Mammary epithelial cell (primary cell): ENCODE measurements at regions not wholly inside any gene's neighbourhood (a gene's known extent, or its start where the extent isn't known, plus 50 kb on each side); places are given as distances from the start of the nearest gene placed in this dataset.

Experiments used
- EZH2 ChIP-seq: IDR thresholded peaks from 2 replicates; pipeline ENCODE4 v1.6.1; 2012; ENCODE audit warnings: low read length, inconsistent platforms, borderline replicate concordance
- TF ChIP-seq, protein P1 (sequence below), 2 donors: IDR thresholded peaks in 1 of 2; conservative IDR thresholded peaks in 1 of 2; 2 replicates each; pipeline ENCODE4 v1.5.1; 2011 to 2012; ENCODE audit warnings: inconsistent platforms in 2 of 2, low read length in 2 of 2, mild to moderate bottlenecking in 2 of 2, control low read depth in 1 of 2, low read depth in 1 of 2; ENCODE audit not compliant: insufficient read depth in 1 of 2; ENCODE audit errors: extremely low read depth in 1 of 2

GRCh38 chr12:17076028-17076744 is 470.2 kb upstream of the LMO3 start:
- TF ChIP-seq, protein P1, sequence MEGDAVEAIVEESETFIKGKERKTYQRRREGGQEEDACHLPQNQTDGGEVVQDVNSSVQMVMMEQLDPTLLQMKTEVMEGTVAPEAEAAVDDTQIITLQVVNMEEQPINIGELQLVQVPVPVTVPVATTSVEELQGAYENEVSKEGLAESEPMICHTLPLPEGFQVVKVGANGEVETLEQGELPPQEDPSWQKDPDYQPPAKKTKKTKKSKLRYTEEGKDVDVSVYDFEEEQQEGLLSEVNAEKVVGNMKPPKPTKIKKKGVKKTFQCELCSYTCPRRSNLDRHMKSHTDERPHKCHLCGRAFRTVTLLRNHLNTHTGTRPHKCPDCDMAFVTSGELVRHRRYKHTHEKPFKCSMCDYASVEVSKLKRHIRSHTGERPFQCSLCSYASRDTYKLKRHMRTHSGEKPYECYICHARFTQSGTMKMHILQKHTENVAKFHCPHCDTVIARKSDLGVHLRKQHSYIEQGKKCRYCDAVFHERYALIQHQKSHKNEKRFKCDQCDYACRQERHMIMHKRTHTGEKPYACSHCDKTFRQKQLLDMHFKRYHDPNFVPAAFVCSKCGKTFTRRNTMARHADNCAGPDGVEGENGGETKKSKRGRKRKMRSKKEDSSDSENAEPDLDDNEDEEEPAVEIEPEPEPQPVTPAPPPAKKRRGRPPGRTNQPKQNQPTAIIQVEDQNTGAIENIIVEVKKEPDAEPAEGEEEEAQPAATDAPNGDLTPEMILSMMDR (conservative IDR thresholded peaks at IDR 0.05 in 1 of 2, IDR thresholded peaks at IDR 0.05 in 1 of 2; ENCODE audit: extremely low read depth in 1 of 2, insufficient read depth in 1 of 2, low read depth in 1 of 2, low read length in 2 of 2), result no peak
- TF ChIP-seq EZH2, result no peak
